ENCODE measurements at regions not wholly inside any gene's neighbourhood (a gene's known extent, or its start where the extent isn't known, plus 50 kb on each side); places are given as distances from the start of the nearest gene placed in this dataset.

DNA sequence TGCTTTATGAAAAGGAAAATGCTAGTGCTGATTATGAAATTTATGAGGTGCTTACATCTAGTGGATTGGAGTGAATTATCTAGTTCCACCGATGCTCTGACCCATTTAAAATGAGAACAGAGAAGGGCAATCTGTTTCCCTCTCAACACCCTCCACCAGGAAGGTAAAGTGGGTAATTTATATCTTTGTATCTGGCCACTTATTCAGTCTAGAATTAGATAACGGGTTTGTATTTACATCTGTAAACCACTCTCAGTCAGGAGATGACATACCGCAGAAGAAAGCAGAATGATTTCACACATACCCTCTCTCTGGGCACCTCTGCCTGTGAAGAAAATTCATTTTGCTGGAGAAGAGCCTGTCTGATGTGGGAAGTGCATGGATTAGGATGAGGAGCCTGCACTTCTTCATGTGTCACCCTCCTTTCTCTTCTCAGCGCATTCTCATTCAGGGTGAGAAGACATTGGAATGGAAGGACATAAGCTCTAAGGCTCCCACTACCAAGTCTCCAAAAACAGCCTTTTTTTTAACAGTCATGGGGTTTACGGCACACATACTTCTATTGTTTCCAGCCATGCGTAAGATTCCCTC is 646.7 kb upstream of the SALL1 start:
- no peak for DNase-seq
- H3K4me3 ChIP-seq, result no peak overlapping the region

DNA sequence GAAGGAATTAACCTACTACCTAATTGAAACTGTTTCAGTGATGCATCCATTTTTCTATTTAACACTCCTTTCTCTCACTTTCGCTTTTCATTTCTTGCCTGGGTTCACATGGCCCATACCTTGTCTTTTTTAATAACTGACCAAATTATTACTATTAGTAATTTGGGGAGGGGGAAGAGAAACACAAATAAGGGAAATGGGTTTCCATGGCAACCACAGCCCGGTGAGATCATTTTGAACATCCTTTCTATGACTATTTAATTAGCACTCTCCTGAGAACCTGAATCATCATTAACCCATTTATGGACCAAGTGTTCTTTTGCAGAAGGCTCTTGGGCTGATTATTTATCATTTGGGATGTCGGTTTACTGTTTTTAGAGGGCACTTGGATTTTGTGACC is 628.2 kb upstream of the SALL1 start:
- H3K9me3 ChIP-seq (replicated peaks), result peaks cover 10% of the 10 kb centered on the region
- no peak overlapping the region for H3K4me3 ChIP-seq
- TF ChIP-seq, protein P1, sequence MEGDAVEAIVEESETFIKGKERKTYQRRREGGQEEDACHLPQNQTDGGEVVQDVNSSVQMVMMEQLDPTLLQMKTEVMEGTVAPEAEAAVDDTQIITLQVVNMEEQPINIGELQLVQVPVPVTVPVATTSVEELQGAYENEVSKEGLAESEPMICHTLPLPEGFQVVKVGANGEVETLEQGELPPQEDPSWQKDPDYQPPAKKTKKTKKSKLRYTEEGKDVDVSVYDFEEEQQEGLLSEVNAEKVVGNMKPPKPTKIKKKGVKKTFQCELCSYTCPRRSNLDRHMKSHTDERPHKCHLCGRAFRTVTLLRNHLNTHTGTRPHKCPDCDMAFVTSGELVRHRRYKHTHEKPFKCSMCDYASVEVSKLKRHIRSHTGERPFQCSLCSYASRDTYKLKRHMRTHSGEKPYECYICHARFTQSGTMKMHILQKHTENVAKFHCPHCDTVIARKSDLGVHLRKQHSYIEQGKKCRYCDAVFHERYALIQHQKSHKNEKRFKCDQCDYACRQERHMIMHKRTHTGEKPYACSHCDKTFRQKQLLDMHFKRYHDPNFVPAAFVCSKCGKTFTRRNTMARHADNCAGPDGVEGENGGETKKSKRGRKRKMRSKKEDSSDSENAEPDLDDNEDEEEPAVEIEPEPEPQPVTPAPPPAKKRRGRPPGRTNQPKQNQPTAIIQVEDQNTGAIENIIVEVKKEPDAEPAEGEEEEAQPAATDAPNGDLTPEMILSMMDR (IDR thresholded peaks at IDR 0.05; ENCODE audit: borderline replicate concordance), result no peak
- H3K27me3 ChIP-seq (ENCODE audit: low read depth), result no peaks in the 10 kb centered on the region
- H3K36me3 ChIP-seq, result no peaks in the 10 kb centered on the region
- DNase-seq, result no peak
- no peak overlapping the region for H3K27ac ChIP-seq (replicated peaks)
- H3K4me1 ChIP-seq, result no peaks in the 10 kb centered on the region
- intact Hi-C loops (cut with micrococcal nuclease), result no loop called here

More for the DNA sequence above, 646.7 kb upstream of the SALL1 start:
- no peaks in the 10 kb centered on the region for H3K27me3 ChIP-seq (ENCODE audit: low read depth)
- H3K4me1 ChIP-seq, result no peaks in the 10 kb centered on the region
- H3K27ac ChIP-seq (replicated peaks), result no peak overlapping the region
- TF ChIP-seq, protein P1 (IDR thresholded peaks at IDR 0.05; ENCODE audit: borderline replicate concordance), result no peak
- intact Hi-C loops (cut with micrococcal nuclease), result no loop called here
- H3K36me3 ChIP-seq, result no peaks in the 10 kb centered on the region
- H3K9me3 ChIP-seq (replicated peaks), result peaks cover 12% of the 10 kb centered on the region

DNA sequence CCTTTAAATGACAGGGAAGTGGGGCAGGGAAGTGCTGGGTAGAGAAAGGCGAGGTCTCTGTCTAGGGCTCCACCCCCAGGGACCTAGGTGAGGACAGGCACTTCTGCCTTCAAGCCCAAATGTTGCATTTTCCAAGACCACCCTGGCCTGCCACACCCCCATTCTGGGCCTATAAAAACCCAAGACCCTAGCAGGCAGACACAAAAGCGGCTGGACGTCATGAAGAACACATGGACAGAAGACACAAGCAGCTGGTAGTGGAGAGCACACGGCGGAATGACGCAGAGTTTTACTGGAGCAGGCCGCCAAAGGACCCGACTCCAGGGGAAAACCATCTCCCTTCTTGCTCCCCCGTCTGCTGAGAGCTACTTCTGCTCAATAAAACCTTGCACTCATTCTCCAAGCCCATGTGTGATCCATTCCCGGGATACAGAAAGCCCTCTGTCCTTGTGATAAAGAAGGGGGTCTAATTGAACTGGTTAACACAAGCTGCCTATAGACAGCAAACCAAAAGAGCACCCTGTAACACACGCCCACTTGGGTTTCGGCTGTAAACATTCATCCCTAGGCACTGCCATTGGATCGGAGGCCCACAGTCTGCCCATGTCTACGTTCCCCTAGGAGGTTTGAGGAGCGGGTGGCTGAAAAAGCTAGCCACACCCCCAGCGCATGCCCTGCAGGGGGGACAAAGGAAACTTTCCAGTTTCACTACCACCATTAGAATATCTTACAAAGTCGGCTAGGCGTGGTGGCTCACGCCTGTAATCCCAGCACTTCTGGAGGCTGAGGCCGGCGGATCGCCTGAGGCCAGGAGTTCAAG is 622.2 kb upstream of the SALL1 start:
- DNase-seq, result no peak
- intact Hi-C loops (cut with micrococcal nuclease), result no loop called here
- Histone ChIP-seq H3K4me3 (no peak overlapping the region), H3K27ac (replicated peaks) (no peak overlapping the region), H3K4me1 (no peaks in the 10 kb centered on the region), H3K9me3 (replicated peaks) (no peaks in the 10 kb centered on the region), H3K27me3 (ENCODE audit: low read depth) (peaks cover 3% of the 10 kb centered on the region), H3K36me3 (no peaks in the 10 kb centered on the region)
- TF ChIP-seq, protein P1 (IDR thresholded peaks at IDR 0.05; ENCODE audit: borderline replicate concordance), result no peak

DNA sequence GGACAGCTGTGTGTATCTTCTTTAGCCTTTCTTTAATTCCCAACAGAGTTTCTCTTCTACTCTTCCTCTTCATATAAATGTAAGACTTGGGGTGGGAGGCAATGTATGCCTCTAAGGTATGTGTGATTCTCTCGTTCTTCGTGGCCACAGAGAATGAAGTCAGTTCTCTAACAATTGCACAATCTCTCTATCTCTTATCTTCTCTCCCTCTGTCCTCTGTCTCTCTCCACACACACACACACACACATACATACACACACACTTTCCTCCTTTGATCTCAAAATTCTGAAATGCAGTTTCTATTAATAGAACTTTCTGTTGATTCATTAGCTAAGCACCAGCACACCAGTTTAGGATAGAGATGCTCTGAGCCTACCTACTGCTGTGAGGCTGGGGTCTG is 615.7 kb upstream of the SALL1 start:
- no peaks in the 10 kb centered on the region for H3K9me3 ChIP-seq (replicated peaks)
- no peaks in the 10 kb centered on the region for H3K36me3 ChIP-seq
- intact Hi-C loops (cut with micrococcal nuclease), result no loop called here
- H3K27me3 ChIP-seq (ENCODE audit: low read depth), result peaks cover 65% of the 10 kb centered on the region
- H3K4me1 ChIP-seq, result peaks cover 4% of the 10 kb centered on the region
- DNase-seq, result no peak
- H3K27ac ChIP-seq (replicated peaks), result no peak overlapping the region
- TF ChIP-seq, protein P1 (IDR thresholded peaks at IDR 0.05; ENCODE audit: borderline replicate concordance), result no peak
- no peak overlapping the region for H3K4me3 ChIP-seq

DNA sequence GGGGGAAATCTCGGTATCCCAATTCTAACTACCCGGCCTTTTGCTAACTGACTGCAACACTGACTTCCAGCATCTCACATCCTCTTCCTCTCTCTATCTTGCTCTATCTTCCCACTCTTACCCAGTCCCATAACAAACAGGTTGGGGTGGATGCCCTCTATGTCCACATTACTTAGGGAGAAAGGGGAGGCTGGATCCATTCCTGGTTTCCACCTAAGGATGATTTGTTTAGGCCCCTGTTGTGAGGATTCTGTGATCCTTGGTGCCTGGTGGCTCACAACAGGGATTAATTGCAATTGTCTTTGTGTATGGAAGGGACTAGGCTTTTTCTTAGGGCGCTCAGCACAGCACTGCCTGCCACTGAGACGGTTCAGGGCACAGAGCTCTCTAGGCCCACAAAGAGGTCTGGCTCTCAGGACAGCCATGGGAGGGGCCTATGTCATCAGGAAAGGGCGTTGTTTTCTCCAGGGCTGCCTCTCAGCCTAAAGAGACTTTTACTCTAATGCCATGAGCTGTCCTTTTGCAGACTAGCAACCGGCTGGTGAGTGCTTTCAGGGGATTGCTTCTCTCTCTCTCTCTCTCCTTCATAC is 612.1 kb upstream of the SALL1 start:
- TF ChIP-seq, protein P1 (IDR thresholded peaks at IDR 0.05; ENCODE audit: borderline replicate concordance), result no peak
- H3K27ac ChIP-seq (replicated peaks), result no peak overlapping the region
- H3K27me3 ChIP-seq (ENCODE audit: low read depth), result peaks cover 87% of the 10 kb centered on the region
- no peak overlapping the region for H3K4me3 ChIP-seq
- intact Hi-C loops (cut with micrococcal nuclease), result no loop called here
- H3K4me1 ChIP-seq, result peaks cover 4% of the 10 kb centered on the region
- no peaks in the 10 kb centered on the region for H3K9me3 ChIP-seq (replicated peaks)
- no peak for DNase-seq
- H3K36me3 ChIP-seq, result no peaks in the 10 kb centered on the region

Measured in left ventricle myocardium inferior (tissue), 1 donor.